ENCODE measurements at regions not wholly inside any gene's neighbourhood (a gene's known extent, or its start where the extent isn't known, plus 50 kb on each side); places are given as distances from the start of the nearest gene placed in this dataset.
"Not testable (repeated sequence)": the region's sequence is repeated elsewhere in the genome, so short reads cannot be mapped to it uniquely, and the experiment has no call there.

DNA sequence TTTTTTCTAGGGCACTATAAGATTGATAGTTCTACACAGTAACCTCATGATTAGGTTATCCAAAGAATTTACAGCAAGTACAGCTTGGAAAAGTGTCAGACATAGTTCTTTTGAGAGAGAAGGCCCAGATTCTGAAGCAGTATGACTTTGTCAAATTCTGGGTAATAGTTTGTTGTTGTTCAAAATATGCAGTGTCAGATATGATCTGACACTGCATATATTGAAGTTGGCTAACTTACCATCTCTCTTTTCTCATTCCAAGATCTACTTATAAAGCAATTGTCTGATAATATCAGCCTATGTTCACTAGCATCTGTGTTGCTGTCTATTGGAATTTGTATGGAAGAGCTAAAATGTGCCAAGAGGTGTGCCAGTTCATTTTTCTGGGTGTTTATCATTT is 160.1 kb downstream of the CTH start:
- no peak overlapping the region for H3K4me3 Mint-ChIP-seq
- peaks cover 5% of the 10 kb centered on the region for H3K27me3 Mint-ChIP-seq
- DNase-seq: no peak
- intact Hi-C loops (cut with micrococcal nuclease): no loop called here
- H3K27ac Mint-ChIP-seq: no peak overlapping the region
- CTCF ChIA-PET: no interaction called here
- POLR2A ChIA-PET: no interaction called here
- H3K4me1 Mint-ChIP-seq (ENCODE audit: low read depth): no peaks in the 10 kb centered on the region
- H3K9me3 Mint-ChIP-seq: no peaks in the 10 kb centered on the region
- H3K36me3 Mint-ChIP-seq: no peaks in the 10 kb centered on the region

DNA sequence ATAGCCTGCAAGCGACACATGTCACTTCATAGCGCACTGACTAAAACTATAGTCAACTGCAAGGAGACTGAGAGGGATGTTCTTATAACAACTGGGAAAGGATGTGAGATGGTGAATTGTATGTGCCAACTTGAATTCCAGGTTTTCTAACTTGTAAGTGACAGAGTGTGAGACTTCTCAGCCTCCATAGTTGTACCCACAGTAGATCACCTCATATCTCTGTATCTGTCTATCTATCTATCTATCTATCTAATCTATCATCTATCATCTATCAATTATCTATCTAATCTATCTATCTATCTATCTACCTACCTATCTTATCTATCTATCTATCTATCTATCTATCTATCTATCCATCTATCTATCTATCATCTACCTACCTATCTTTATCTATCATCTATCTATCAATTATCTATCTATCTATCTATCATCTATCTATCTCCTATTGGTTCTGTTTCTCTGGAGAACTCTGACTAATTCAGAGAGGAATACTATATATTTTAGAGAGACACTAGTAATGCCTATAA is 162.3 kb downstream of the CTH start:
- H3K36me3 Mint-ChIP-seq: no peaks in the 10 kb centered on the region
- no peak overlapping the region for H3K4me3 Mint-ChIP-seq
- no peak for DNase-seq
- no peaks in the 10 kb centered on the region for H3K4me1 Mint-ChIP-seq (ENCODE audit: low read depth)
- peaks cover 5% of the 10 kb centered on the region for H3K27me3 Mint-ChIP-seq
- ChIA-PET CTCF (no interaction called here), POLR2A (no interaction called here)
- intact Hi-C loops (cut with micrococcal nuclease): no loop called here
- no peak overlapping the region for H3K27ac Mint-ChIP-seq
- no peaks in the 10 kb centered on the region for H3K9me3 Mint-ChIP-seq

DNA sequence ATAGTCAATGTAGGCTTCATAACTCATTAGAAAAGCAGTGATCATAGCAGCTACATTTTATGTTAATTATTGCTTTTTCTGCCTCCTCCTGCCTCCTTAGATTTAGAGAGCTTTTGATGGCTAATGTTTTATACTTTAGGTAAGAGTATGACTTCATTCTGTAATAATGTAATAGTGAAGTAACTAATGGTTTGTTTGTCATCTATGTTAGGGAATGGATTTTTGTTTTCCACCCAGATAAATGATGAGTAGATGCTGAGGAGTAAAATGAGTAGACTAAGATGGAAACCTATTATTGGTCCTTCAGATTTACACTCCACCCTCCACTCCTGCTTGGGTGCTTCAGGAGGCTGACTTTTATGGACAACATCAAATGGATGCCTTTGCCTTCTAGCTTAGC is 170.6 kb downstream of the CTH start:
- no peak for DNase-seq
- Mint-ChIP-seq H3K4me1 (ENCODE audit: low read depth) (no peaks in the 10 kb centered on the region), H3K27ac (no peak overlapping the region), H3K4me3 (no peak overlapping the region), H3K9me3 (no peaks in the 10 kb centered on the region), H3K27me3 (no peaks in the 10 kb centered on the region), H3K36me3 (no peaks in the 10 kb centered on the region)
- POLR2A ChIA-PET: no interaction called here
- CTCF ChIA-PET: no interaction called here
- intact Hi-C loops (cut with micrococcal nuclease): no loop called here

DNA sequence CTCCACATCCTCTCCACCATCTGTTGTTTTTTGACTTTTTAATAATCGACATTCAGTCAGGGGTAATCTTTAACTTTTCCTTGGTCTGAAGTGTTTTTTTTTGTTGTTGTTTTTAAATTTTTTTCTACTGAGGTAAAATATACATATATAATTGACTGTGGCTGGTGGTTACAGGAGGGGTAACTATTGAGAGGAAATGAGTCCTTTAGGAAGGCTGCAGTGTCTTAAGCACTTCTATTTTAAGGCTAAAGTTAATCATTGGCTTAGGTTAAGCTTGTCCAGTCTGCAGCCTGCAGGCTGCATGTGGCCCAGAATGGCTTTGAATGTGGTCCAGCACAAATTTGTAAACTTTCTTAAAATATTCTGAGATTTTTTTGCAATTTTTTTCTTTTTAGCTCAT is 172.5 kb downstream of the CTH start:
- H3K4me1 Mint-ChIP-seq (ENCODE audit: low read depth): no peaks in the 10 kb centered on the region
- H3K27me3 Mint-ChIP-seq: no peaks in the 10 kb centered on the region
- no peaks in the 10 kb centered on the region for H3K36me3 Mint-ChIP-seq
- ChIA-PET POLR2A (no interaction called here), CTCF (interaction anchor here (0.6 kb wide), 2 partner anchors 67 to 383 kb away, joined by 3 read pairs; no protein-coding TSS in a partner anchor)
- H3K4me3 Mint-ChIP-seq: no peak overlapping the region
- DNase-seq: no peak
- H3K9me3 Mint-ChIP-seq: no peaks in the 10 kb centered on the region
- intact Hi-C loops (cut with micrococcal nuclease): no loop called here
- no peak overlapping the region for H3K27ac Mint-ChIP-seq

DNA sequence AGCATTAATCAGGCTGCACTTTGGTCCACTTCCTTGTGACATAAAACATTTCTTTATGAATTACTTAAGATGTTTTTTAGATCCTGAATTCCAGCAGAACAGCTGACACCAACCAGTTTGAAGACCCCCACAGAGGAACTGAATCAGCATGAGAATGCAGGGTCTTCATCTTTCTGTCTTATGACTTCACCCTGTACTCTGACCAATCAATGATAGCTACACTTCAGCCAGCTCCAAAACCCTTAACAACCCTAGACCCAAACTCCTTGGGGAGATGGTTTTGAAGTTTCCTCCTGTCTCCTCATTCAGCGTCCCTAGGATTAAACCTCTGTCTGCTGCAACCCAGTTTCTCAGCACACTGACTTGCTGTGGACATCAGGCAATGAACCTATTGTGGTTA is 175.0 kb downstream of the CTH start:
- CTCF ChIA-PET: no interaction called here
- no peaks in the 10 kb centered on the region for H3K27me3 Mint-ChIP-seq
- DNase-seq: no peak
- no peaks in the 10 kb centered on the region for H3K4me1 Mint-ChIP-seq (ENCODE audit: low read depth)
- POLR2A ChIA-PET: no interaction called here
- H3K36me3 Mint-ChIP-seq: no peaks in the 10 kb centered on the region
- no peaks in the 10 kb centered on the region for H3K9me3 Mint-ChIP-seq
- H3K27ac Mint-ChIP-seq: no peak overlapping the region
- intact Hi-C loops (cut with micrococcal nuclease): no loop called here
- H3K4me3 Mint-ChIP-seq: no peak overlapping the region

DNA sequence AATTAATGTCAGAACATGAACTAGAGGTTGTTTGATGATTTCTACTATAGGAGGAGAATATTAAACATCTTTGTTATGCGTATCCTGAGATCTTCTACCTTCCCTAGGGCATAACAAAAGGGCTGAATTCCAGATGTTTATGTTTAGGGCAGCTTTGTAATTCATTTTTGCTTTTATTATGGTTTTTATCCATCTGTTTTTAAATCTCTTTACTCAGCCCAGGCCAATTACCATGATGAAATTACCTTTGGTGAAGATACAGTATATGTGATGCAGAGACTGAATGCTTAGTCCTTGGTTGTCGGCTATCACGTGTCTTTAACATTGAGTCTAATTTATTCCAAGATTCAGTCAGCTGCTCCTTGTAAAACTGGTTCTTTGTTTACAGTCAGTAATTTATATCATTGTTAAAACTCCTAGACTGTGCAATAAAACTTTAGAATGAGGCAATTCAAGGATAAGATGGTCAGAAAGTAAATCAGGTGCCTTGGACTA is 176.9 kb downstream of the CTH start:
- intact Hi-C loops (cut with micrococcal nuclease): no loop called here
- H3K36me3 Mint-ChIP-seq: no peaks in the 10 kb centered on the region
- no peak overlapping the region for H3K27ac Mint-ChIP-seq

DNA sequence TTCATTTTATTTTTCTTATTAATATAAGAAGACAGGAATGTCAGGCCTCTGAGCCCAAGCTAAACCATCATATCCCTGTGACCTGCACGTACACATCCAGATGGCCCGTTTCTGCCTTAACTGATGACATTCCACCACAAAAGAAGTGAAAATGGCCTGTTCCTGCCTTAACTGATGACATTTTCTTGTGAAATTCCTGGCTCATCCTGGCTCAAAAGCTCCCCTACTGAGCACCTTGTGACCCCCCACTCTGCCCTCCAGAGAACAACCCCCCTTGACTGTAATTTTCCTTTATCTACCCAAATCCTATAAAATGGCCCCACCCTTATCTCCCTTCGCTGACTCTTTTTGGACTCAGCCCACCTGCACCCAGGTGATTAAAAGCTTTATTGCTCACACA is 182.5 kb downstream of the CTH start:
- H3K9me3 Mint-ChIP-seq; CTCF ChIA-PET; intact Hi-C loops (cut with micrococcal nuclease); DNase-seq; H3K4me1 Mint-ChIP-seq (ENCODE audit: low read depth); H3K27me3 Mint-ChIP-seq; POLR2A ChIA-PET; H3K4me3 Mint-ChIP-seq; H3K36me3 Mint-ChIP-seq; H3K27ac Mint-ChIP-seq: not testable (repeated sequence)

More for the DNA sequence above, 176.9 kb downstream of the CTH start:
- ChIA-PET CTCF (interaction anchor here (0.6 kb wide), 1 partner anchor 273 kb away, joined by 3 read pairs; no protein-coding TSS in a partner anchor), POLR2A (no interaction called here)
- Mint-ChIP-seq H3K4me1 (ENCODE audit: low read depth) (no peaks in the 10 kb centered on the region), H3K4me3 (no peak overlapping the region), H3K9me3 (no peaks in the 10 kb centered on the region), H3K27me3 (no peaks in the 10 kb centered on the region)
- DNase-seq: no peak

DNA sequence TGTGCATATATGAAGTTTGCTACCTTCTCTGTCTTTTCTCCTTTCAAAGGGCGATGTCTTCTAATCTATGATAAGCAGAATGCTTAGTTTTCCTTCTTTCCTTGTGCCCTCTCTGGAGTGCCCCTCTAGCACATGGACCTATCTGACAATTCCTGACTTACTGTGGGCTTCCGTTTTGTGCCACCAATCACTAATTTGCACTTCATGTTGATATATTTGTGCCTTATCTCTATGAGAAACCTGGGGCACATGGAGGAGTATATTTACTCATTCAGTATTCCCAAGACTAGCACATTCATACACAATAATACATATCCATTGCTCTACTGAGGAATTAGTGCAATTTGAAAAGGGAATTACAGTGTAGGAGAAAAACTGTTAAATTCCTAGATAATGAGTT is 197.7 kb downstream of the CTH start:
- H3K27me3 Mint-ChIP-seq: no peaks in the 10 kb centered on the region
- DNase-seq: no peak
- intact Hi-C loops (cut with micrococcal nuclease): no loop called here
- H3K4me3 Mint-ChIP-seq: no peak overlapping the region
- H3K27ac Mint-ChIP-seq: no peak overlapping the region
- H3K9me3 Mint-ChIP-seq: no peaks in the 10 kb centered on the region
- CTCF ChIA-PET: no interaction called here
- POLR2A ChIA-PET: no interaction called here
- no peaks in the 10 kb centered on the region for H3K4me1 Mint-ChIP-seq (ENCODE audit: low read depth)
- no peaks in the 10 kb centered on the region for H3K36me3 Mint-ChIP-seq

DNA sequence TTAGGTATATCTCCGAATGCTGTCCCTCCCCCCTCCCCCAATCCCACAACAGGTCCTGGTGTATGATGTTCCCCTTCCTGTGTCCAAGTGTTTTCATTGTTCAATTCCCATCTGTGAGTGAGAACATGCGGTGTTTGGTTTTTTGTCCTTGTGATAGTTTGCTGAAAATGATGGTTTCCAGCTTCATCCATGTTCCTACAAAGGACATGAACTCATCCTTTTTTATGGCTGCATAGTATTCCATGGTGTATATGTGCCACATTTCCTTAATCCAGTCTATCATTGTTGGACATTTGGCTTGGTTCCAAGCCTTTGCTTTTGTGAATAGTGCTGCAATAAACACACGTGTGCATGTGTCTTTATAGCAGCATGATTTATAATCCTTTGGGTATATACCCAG is 199.1 kb downstream of the CTH start:
- H3K4me3 Mint-ChIP-seq; POLR2A ChIA-PET; H3K4me1 Mint-ChIP-seq (ENCODE audit: low read depth); H3K9me3 Mint-ChIP-seq; H3K27ac Mint-ChIP-seq; CTCF ChIA-PET; H3K36me3 Mint-ChIP-seq; intact Hi-C loops (cut with micrococcal nuclease); DNase-seq; H3K27me3 Mint-ChIP-seq: not testable (repeated sequence)

DNA sequence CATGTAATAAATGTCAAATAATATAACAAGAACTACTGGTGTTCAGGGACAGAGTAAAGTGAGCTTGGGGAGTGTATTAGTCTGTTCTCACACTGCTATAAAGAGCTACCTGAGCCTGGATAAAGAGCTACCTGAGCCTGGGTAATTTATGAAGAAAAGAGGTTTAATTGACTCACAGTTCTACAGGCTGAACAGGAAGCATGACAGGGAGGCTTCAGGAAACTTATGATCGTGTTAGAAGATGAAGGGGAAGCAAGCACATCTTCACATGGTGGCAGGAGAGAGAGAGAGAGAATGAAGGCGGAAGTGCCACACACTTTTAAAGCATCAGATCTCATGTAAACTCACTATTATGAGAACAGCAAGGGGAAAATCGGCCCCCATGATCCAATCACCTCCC is 205.9 kb downstream of the CTH start:
- no peak overlapping the region for H3K4me3 Mint-ChIP-seq
- CTCF ChIA-PET: no interaction called here
- no peaks in the 10 kb centered on the region for H3K4me1 Mint-ChIP-seq (ENCODE audit: low read depth)
- intact Hi-C loops (cut with micrococcal nuclease): no loop called here
- POLR2A ChIA-PET: no interaction called here
- no peak for DNase-seq
- H3K27me3 Mint-ChIP-seq: no peaks in the 10 kb centered on the region
- H3K36me3 Mint-ChIP-seq: no peaks in the 10 kb centered on the region
- peaks cover 5% of the 10 kb centered on the region for H3K9me3 Mint-ChIP-seq
- H3K27ac Mint-ChIP-seq: no peak overlapping the region

DNA sequence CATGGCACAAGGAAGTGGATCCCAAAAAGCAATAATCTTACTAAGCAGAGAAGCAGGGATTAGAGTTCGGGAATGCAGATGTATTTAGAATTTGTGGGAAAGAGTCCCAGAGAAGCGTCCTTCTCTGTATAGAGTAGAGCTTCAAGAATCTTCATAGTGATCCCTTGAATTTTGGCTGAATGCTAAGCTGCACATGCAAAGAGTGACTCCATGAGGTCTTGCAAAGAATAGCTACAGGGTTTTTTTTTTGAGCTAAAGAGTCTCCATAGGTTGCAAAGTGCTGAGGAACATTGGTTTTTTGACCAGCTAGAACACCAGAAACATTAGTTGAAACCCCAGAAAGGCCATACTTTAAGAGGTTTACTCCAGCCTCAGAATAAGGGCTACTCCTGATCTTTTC is 206.7 kb downstream of the CTH start:
- Mint-ChIP-seq H3K27ac (no peak overlapping the region), H3K9me3 (peaks cover 5% of the 10 kb centered on the region), H3K36me3 (no peaks in the 10 kb centered on the region), H3K4me3 (no peak overlapping the region), H3K4me1 (ENCODE audit: low read depth) (no peaks in the 10 kb centered on the region), H3K27me3 (no peaks in the 10 kb centered on the region)
- intact Hi-C loops (cut with micrococcal nuclease): no loop called here
- ChIA-PET CTCF (no interaction called here), POLR2A (no interaction called here)
- no peak for DNase-seq

DNA sequence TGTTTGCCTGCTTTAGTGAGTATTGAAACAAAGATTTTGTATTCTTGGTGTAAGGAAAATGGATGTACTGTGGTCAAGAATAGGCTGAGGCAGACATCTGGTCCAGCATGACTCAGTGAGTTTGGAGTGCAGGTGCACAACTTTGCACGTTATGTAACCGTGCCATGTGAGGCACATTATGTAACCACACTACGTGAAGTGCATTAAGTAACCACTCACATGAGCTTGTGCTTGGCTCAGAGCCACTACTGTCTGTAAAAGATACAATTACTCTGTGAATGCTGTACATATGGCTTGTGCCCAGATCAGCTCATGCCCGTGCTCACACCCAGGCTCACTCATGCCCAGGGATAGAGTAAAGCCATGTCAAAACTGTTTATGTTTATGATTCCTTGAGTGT is 216.8 kb downstream of the CTH start:
- DNase-seq: no peak
- POLR2A ChIA-PET: no interaction called here
- CTCF ChIA-PET: interaction anchor here (0.5 kb wide), 1 partner anchor 17 kb away, joined by 3 read pairs; no protein-coding TSS in a partner anchor
- no peaks in the 10 kb centered on the region for H3K27me3 Mint-ChIP-seq
- no peaks in the 10 kb centered on the region for H3K36me3 Mint-ChIP-seq
- no peak overlapping the region for H3K27ac Mint-ChIP-seq
- intact Hi-C loops (cut with micrococcal nuclease): no loop called here
- H3K9me3 Mint-ChIP-seq: peaks cover 8% of the 10 kb centered on the region
- no peak overlapping the region for H3K4me3 Mint-ChIP-seq
- no peaks in the 10 kb centered on the region for H3K4me1 Mint-ChIP-seq (ENCODE audit: low read depth)

DNA sequence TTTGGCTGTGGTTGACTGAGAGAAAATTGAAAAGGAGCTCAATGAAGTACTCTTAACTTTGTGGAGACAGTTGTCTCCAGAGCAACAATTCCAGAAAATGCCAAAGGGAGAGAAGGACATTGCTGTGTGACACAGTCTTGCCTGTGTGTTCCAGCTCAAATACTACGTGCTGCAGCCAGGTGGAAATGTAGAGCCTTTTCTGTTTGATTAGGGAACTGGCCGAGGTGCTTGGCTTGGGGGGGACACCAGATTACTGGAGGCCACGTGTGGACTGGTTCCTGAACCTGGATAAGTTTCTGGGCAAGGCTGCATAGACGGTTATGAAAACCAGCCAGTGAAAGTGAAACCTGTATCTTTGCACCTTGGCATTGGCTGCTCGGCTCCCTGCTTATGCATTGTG is 217.9 kb downstream of the CTH start:
- Mint-ChIP-seq H3K9me3 (peaks cover 8% of the 10 kb centered on the region), H3K4me1 (ENCODE audit: low read depth) (no peaks in the 10 kb centered on the region), H3K36me3 (no peaks in the 10 kb centered on the region), H3K27me3 (no peaks in the 10 kb centered on the region), H3K4me3 (no peak overlapping the region), H3K27ac (no peak overlapping the region)
- POLR2A ChIA-PET: no interaction called here
- CTCF ChIA-PET: no interaction called here
- intact Hi-C loops (cut with micrococcal nuclease): no loop called here
- DNase-seq: no peak

DNA sequence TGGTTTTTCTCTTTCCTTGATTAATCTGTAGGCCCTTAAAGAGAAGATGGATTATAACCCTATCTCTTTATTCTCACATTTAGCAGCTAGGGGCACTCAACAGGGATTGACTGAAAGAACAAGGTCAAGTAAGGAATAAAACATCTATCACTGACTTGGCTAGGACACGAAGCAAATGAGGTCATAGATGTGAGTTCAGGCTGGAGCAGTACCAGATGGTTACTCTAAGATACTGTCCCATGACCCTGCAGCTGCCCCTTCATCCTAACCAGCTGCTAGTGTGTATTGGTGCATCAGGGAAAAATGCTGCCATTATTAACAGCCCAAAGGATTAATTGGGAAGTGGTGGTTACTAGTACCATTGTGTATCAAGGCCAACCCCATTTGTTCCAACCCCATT is 221.9 kb downstream of the CTH start:
- Mint-ChIP-seq H3K27ac (no peak overlapping the region), H3K4me3 (no peak overlapping the region), H3K9me3 (no peaks in the 10 kb centered on the region), H3K4me1 (ENCODE audit: low read depth) (no peaks in the 10 kb centered on the region), H3K36me3 (no peaks in the 10 kb centered on the region), H3K27me3 (no peaks in the 10 kb centered on the region)
- intact Hi-C loops (cut with micrococcal nuclease): no loop called here
- no peak for DNase-seq
- CTCF ChIA-PET: no interaction called here
- POLR2A ChIA-PET: no interaction called here

Measured in activated CD4-positive, alpha-beta memory T cell treated with anti-CD3 and anti-CD28 coated beads for 36 hours (primary cell).